ENCODE measurements at regions not wholly inside any gene's neighbourhood (a gene's known extent, or its start where the extent isn't known, plus 50 kb on each side); places are given as distances from the start of the nearest gene placed in this dataset.
A peak's percentile ranks its signal among the peaks of the same experiment; 100 is the strongest.

GRCh38 chr20:63102721-63103375, 96.1 kb upstream of the BHLHE23 start:
- Histone ChIP-seq H3K4me2 (ENCODE audit: insufficient read depth, low read length) (peak overlapping the region; percentile 82), H3K27me3 (ENCODE audit: control insufficient read depth in 2 of 2, insufficient read depth in 2 of 2, low read length in 2 of 2) (no peaks in the 10 kb centered on the region), H4K20me1 (replicated peaks; ENCODE audit: control insufficient read depth, extremely low read depth, insufficient read depth, low read length) (no peaks in the 10 kb centered on the region), H3K4me3 (replicated peaks in 1 of 3; ENCODE audit: insufficient read depth in 1 of 3, low read depth in 1 of 3, low read length in 3 of 3) (peak overlapping the region in 2 of 3 experiments; percentile 46 to 55), H3K27ac (ENCODE audit: insufficient read depth, low read depth, low read length) (no peak overlapping the region), H2AFZ (ENCODE audit: low read depth, low read length) (peak overlapping the region; percentile 89), H3K9me3 (replicated peaks; ENCODE audit: control insufficient read depth, insufficient read depth, low read length) (no peaks in the 10 kb centered on the region), H3K79me2 (ENCODE audit: control insufficient read depth, insufficient read depth, low read length) (no peaks in the 10 kb centered on the region), H3K9me1 (replicated peaks; ENCODE audit: control insufficient read depth, extremely low read depth, insufficient read depth, low read length) (no peaks in the 10 kb centered on the region), H3K4me1 (ENCODE audit: control insufficient read depth, extremely low read depth, insufficient read depth, low read length) (peaks cover 4% of the 10 kb centered on the region), H3K9ac (replicated peaks; ENCODE audit: extremely low read depth, insufficient read depth, low read length) (no peak overlapping the region), H3K36me3 (ENCODE audit: control insufficient read depth in 2 of 2, extremely low read depth in 1 of 2, insufficient read depth in 2 of 2, low read length in 2 of 2) (no peaks in the 10 kb centered on the region)
- dilution Hi-C loops (cut with MboI; ENCODE audit: extremely low pct_ligation_motif_present, low sequenced_read_pairs) (no loop called here), intact Hi-C loops (cut with micrococcal nuclease) (no loop called here)
- FAIRE-seq (no peak), DNase-seq (ENCODE audit: low read depth, low spot score) (no peak)
- no TSS peak for BruUV-seq (replicated peaks)
- CTCF ChIA-PET = interaction anchor here (0.6 kb wide), 1 partner anchor 47 kb away, joined by 3 read pairs; no protein-coding TSS in a partner anchor
- POLR2A ChIA-PET = no interaction called here
- TF ChIP-seq MAX (IDR thresholded peaks at IDR 0.05; ENCODE audit: insufficient read depth, insufficient read length) (no peak), GATA2 (IDR thresholded peaks at IDR 0.05; ENCODE audit: insufficient read depth, insufficient read length, low read depth, low read length) (no peak), POLR2AphosphoS5 (IDR thresholded peaks at IDR 0.05; ENCODE audit: insufficient read depth, low read depth, low read length) (no peak), POLR2A (IDR thresholded peaks at IDR 0.05; ENCODE audit: low read depth, low read length) (no peak), CTCF (IDR thresholded peaks at IDR 0.05; ENCODE audit: extremely low read depth in 1 of 2, insufficient read depth in 1 of 2, low read depth in 1 of 2, low read length in 2 of 2) (no peak), EZH2 (IDR thresholded peaks at IDR 0.05; ENCODE audit: borderline replicate concordance, low read depth, low read length, severe bottlenecking) (no peak), FOS (IDR thresholded peaks at IDR 0.05; ENCODE audit: borderline replicate concordance, insufficient read depth, low read length) (no peak), MYC (IDR thresholded peaks at IDR 0.05; ENCODE audit: low read depth, low read length) (no peak), JUN (IDR thresholded peaks at IDR 0.05; ENCODE audit: borderline replicate concordance, insufficient read depth, insufficient read length, low read depth) (no peak)
